ENCODE measurements at regions not wholly inside any gene's neighbourhood (a gene's known extent, or its start where the extent isn't known, plus 50 kb on each side); places are given as distances from the start of the nearest gene placed in this dataset.

GRCh38 chr22:20655623-20656022, 118.3 kb upstream of the SERPIND1 start:
- Histone ChIP-seq H3K36me3 (no peaks in the 10 kb centered on the region), H3K9me3 (no peaks in the 10 kb centered on the region), H3K27me3 (no peaks in the 10 kb centered on the region), H3K27ac (no peak overlapping the region), H3K4me3 (no peak overlapping the region), H3K4me1 (no peaks in the 10 kb centered on the region)
- TF ChIP-seq CTCF (IDR thresholded peaks at IDR 0.05), result no peak
- DNase-seq (ENCODE audit: low spot score), result no peak

- no peaks in the 10 kb centered on the region for H3K36me3 ChIP-seq
- H3K27ac ChIP-seq, result no peak overlapping the region
- no peak for TF ChIP-seq CTCF (IDR thresholded peaks at IDR 0.05)
- H3K27me3 ChIP-seq, result no peaks in the 10 kb centered on the region
- no peaks in the 10 kb centered on the region for H3K9me3 ChIP-seq
- H3K4me1 ChIP-seq, result no peaks in the 10 kb centered on the region
- no peak overlapping the region for H3K4me3 ChIP-seq
- no peak for DNase-seq (ENCODE audit: low spot score)
Measured at GRCh38 chr22:20656516-20656901, 117.4 kb upstream of the SERPIND1 start.

GRCh38 chr22:20656902-20657836, 116.7 kb upstream of the SERPIND1 start:
- Histone ChIP-seq H3K4me3 (no peak overlapping the region), H3K9me3 (no peaks in the 10 kb centered on the region), H3K4me1 (no peaks in the 10 kb centered on the region), H3K36me3 (no peaks in the 10 kb centered on the region), H3K27me3 (no peaks in the 10 kb centered on the region), H3K27ac (no peak overlapping the region)
- no peak for DNase-seq (ENCODE audit: low spot score)
- no peak for TF ChIP-seq CTCF (IDR thresholded peaks at IDR 0.05)

Measured in right atrium auricular region (tissue), 2 donors.